HG03039 (cell line): ENCODE measurements at regions not wholly inside any gene's neighbourhood (a gene's known extent, or its start where the extent isn't known, plus 50 kb on each side); places are given as distances from the start of the nearest gene placed in this dataset.
A peak's percentile ranks its signal among the peaks of the same experiment; 100 is the strongest.
"Not testable (repeated sequence)": the region's sequence is repeated elsewhere in the genome, so short reads cannot be mapped to it uniquely, and the experiment has no call there.

ENCODE experiments used
- ATAC-seq: cut with Tn5 transposase; IDR thresholded peaks from one replicate; pipeline ENCODE4 v1.9.1; 2021; ENCODE audit warnings: mild to moderate bottlenecking, moderate library complexity; ENCODE audit not compliant: unreplicated experiment

DNA sequence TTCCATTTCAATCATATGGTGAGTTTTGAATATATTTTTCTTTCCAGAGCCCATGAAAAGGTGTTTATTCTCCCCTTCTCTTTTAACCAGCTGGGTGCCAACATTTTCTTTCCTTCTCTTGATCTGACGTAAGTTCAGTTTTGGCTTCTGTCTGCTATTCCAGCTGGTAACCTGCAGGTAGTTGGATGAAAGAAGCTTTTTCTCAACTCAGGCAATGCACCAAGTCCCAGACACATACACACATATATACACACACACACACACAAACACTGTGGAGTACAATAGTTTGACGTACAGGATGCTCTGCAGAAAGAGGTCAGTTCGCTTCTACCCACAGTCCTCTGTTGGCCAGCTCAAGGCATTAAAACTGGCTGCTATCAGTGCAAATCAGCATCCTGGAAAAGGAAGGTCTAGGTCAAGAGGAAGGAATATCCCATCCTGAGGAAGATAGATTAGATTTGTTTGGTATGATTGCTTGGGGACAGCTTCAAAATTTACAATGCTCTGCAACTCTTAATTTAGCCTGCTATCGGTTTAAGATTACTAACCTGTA is 214.3 kb upstream of the SEMA6A start:
- ATAC-seq = no peak

DNA sequence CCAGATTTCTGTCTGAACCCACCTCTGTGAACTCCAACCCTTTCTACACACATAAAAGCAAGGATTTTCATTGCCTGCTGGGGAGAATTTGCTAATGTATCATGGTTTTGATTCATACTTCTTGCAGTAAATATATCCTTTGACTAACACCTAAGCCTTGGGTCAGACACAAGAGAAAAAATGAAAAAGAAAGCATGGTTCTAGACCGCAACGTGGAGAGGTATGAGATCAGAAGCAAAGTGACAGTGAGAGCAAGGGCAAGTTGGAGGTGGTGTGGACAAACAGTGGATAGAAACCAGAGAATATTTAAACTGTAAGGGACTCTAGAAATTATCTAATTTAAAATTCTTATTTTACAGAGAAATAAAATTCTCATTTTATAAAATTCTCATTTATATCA is 212.9 kb upstream of the SEMA6A start:
- ATAC-seq = no peak

DNA sequence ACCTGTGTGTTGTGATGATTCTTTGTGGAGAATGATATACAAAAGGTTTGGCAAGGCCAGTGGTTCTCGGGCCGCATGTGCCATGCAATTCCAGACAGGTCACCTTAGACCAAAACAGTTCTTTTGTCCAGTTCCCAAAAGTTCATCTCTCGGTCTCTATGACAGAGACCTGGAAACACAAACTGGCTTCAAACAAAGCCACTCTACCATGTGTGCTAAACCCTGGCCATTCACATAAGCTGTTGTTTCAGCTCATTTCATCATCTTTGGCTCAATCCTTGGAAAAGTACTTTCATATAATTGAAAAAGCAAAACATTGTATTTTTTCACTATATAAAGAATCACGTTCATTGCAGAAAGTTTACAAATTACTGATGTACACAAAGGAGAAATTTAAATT is 210.5 kb upstream of the SEMA6A start:
- no peak for ATAC-seq

DNA sequence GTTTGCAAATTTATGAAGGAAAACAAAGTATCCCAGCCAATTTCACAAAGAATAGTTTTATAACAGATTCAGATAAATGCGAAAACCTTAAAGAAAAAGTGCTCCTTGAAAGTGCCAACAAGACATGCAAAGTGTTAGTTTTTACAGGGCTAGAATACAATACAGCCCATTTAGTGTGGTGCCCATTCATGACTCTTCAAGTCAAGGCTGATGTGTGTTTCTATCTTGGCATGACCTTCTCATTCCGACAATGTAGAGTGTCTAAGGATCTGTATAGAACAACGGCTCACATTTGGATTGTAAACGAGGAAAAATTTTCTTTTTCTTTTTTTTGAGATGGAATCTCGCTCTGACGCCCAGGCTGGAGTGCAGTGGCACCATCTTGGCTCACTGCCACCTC is 205.2 kb upstream of the SEMA6A start:
- ATAC-seq = no peak

DNA sequence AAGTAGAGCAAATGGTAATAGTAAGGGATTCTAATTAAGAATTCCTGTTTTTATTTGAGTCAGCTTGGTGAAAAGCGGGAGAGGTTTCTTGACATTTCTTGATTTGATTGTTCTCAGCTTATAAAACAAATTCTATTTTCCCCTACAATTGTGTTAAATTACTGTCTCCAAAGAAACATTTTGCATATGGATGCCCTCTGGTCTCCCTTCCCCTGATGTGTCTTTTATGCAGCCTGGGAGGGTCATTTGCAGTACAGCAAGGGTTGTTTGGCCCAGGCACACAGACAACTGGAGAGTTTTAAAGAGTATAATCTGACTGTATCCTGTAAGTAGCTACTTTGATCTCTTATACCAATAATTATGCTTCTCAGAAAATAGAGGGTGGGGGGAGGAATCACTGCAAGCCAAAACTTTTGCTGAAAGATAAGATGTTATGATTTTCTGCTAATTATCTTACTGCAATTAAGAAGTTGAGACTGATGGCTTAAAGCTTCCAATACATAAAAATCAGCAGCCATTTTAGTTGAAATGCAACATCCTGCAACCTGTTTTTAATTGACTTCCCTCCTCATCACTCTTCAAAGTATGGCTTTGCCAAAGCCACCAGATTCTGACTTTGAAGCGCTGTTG is 204.1 kb upstream of the SEMA6A start:
- ATAC-seq = no peak

DNA sequence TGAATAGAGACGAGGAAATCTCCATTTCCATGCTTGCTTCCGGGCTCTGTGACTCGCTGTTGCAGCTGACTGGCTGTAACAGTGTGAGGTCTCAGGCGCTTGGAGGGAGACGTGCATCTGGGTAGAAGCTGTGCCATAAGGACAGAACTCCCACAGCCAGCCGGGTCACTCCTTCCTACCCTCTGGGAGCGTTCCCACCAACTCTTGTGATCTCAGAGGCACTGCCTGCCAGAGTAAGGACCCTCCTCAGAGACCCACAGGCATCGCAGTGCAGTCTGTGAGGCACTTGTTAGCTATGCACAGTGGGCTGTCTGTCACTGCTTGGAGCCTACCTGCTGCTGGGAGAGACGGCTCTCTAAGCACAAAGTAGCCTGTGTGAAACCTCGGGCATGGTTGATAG is 203.4 kb upstream of the SEMA6A start:
- ATAC-seq = no peak

DNA sequence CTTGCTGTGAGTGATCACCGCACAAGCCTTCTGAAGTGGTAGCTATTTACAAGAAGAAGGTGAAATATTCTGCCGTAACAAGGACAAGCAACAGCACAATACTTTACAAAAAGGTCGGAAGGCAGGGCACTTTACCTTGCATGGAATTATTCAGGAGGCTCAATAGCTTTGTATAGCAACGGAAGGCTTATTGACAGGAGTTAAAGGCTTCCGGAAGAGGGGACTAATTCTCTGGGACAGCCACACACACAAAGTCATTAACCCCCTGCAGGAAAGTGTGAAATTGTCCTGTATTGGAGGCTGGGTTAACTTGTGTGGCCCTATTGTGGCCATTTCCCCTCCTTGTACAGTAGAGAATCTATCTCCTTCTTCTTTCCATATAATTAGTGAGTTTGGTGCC is 199.3 kb upstream of the SEMA6A start:
- no peak for ATAC-seq

DNA sequence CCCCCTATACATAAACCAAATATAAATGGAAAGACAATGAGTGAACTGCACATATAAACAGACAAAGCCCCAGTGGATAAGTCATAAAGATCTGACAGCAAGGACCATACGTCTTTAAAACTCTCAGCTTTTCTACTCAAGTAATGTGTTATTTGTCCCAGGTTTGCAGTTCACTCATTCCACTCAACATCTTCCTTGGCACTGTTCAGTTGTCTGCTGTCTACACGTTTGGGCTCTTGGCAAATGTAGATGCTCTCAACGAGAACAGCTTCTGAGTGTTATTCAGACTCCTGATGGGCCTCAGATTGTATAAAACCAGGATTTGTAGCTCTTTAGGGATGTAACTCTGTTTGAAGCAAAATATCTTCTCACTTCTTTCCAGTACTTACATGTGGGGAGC is 198.2 kb upstream of the SEMA6A start:
- no peak for ATAC-seq

DNA sequence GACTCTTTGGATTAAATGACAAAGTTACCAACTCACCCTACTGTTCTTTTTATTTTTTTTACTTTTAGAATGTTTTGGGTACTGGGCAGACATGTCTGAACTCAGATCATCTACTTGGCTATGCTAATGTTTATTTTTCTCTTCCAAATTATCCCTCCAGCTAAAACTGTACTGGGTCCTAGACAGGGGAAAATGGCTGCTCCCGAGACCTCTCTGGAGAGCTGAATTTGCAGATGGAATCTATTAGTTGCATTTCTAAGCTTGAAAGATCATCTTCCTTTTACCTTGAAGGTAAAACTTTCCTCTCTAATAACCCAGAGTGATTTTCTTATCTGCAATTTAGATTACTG is 197.5 kb upstream of the SEMA6A start:
- ATAC-seq = no peak

DNA sequence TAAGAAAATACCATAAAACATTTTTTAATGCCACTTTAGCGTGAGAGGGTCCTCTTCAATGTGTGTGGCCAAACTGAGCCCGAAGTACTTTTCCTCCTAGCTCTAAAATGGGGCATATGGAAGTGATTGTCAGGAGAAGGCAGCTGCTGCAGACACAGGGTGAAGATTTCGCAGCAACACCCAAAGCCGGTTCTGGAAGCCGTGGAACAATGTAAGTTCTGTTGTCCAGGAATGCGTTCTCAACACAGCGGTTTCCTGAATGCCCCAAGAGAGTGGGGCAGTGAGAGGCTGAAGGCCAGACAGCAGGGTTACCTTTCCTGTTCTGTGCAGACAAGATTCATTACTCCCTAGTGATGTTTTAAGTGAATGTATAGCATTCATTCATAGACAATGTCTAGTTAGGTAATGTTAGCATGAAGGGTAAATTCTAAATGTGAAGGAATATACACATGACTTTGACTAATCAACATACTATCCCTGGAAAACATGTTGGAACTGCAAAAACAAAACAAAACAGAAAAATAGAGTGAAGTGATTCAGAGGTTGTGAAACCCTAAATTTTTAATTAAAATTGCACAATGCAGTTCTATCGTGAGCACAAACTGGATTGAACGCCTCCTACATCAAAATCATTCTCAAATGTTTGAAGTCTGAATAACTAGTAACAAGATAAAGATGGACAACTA is 197.0 kb upstream of the SEMA6A start:
- ATAC-seq = no peak

DNA sequence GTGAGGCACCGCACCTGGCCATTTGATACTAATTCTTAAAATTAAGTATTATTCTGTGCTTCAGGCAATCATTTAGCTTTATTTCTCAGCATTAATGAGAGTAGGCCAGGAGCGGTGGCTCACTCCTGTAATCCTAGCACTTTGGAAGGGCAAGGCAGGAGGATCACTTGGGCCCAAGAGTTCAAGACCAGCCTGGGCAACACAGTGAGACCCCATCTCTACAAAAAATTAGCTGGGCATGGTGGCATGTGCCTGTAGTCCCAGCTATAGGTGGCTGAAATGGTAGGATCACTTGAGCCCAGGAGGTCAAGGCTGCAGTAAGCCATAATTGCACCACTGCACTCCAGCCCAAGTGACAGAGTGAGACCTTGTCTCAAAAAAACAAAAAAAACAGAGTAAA is 195.3 kb upstream of the SEMA6A start:
- ATAC-seq = not testable (repeated sequence)

DNA sequence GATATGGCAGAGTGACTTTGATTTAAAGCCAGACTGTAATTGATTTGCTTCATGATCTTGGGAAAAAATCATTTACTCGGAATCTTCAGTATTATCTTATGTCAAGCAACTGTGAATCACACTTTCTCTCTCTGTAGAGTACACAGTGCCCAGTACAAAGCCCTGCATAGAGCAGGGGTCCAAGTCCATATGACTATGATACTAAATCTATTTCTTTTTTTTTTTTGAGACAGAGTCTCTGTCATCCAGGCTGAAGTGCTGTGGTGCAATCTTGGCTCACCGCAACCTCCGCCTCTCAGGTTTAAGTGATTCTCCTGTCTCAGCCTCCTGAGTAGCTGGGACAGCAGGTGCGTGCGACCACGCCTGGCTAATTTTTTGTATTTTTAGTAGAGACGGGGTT is 194.8 kb upstream of the SEMA6A start:
- ATAC-seq = no peak

DNA sequence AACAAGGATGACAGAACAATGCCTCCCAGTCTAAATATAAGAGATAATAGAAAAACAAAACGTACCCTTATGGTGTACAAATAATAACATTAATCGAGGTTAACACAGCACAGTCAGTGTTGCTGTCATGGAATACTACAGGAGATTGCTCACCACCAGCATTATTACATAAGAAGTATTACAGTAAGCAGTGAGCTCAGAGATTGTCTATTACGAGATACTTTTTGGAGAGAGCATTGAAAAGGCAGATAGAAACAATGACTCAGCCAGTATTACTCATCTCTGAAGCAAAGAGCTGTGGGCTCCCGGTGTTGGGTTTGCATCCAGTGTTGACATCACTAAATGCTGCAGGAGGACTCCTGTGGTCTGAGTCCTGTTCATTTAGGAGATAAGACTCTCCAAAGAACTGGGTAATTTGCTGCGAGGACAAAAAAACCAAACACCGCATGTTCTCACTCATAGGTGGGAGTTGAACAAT is 191.9 kb upstream of the SEMA6A start:
- peak; percentile 54 for ATAC-seq

DNA sequence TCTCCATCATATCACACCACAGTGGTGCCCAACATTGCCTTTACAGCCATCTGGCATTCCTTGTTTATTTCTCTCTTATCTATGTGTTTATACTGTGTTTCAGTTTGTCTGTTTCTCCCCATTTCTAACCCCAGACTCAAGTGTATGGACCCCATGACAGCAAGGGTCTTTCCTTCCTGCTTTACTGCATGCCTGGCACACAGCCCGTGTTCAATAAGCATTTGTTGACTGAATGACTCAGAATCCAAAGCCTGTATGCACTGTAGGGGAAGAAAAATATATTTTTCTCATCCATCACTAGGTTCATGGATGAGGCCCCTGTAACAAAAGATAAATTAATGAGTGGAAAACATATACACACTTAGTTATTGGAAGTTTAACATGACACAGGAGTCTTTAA is 190.8 kb upstream of the SEMA6A start:
- ATAC-seq = no peak

DNA sequence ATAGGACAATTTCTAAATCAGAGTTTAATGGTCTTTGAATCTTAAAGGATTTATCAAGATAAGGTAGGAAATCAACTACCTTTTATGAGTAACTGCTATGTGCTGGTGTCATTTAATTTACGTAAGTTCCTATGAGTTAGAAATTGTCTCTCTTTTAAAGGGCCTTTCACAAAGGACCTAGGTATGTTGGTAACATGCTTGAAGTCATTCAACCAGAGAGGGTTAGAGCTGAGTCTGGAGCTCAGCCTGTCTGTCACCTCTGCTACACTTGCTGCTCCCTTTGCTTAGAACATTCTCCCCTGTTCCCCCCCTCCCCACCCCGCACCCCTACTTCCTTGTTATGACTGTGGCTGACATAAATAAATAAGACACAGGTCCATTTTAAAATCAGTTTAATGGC is 190.3 kb upstream of the SEMA6A start:
- ATAC-seq = no peak

DNA sequence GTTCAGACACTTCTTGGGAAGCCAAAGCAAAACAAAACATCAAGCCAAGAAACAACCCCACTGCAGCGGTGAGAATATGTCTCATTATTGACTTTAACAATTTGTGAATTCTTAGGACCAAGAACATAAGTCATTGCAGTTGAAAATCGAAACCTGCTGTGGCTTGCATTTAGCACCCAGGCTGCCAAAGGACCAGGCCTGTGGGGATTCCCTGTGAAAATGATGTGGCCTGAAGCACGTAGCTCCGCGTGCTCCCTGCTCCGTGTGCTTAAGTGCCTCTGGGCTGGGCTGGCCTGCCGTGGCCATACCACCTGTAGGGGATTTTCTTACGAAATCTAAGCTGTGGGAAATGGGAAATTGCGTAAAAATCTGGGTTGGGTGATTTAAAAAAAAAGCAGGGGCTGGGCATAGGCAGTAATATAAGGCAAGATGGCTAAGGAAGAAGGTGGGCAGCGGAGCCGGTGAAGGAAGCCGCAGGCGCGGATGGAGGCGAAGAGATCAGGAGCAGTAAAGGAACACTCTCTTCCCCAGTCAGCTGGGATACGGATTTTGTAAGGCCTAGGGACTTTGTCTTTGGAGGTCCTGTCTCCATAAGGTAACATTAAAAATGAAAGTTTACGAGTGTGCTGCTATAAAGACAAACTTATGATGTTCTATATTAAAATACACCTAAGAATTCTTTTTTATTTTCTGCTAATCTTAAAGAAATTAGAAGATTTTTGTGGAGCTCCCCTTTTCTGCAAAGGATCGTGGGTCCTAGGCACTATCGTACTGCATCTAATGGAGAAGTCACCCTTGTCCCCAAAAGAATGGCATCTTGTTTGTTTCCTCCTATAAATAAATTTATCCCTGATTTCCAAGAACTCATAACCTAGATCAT is 189.6 kb upstream of the SEMA6A start:
- ATAC-seq = peak; percentile 77

DNA sequence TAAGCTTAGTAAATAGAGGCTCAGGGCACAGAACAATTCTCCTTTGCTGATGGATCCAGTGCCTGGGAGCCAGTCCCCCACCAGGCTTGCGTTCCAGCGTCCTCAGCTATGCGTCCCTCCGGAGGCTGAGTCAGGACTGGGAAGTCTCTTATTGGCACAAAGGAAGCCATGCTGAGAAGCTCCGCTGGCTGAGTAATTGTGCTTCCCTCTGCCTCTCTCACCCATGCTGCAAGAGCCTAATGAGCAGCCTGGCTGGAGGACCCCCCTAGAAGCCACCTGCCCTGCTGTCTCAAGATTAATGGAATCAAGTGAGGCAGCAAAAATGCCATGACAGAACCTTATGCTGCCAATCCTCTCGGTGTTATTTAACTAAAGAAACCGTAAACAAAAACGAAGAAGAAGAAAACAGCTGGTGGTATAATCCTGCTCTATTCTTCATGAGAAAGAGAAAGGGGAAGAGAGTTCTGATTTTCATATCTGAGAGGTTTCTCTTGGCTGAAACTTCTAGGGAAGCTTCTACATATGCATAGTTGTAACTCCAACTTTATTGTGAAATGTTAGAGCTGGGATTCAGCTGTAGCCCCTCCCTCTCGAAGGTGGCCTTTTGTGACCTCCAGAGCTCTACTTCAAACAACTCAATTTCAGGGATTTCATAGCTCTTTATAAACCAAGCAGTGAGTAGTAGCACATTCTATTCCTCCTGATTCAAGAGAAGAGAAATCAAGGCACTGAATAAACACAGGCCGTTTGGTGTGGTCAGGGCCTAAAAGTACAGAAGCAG is 185.4 kb upstream of the SEMA6A start:
- ATAC-seq = no peak

DNA sequence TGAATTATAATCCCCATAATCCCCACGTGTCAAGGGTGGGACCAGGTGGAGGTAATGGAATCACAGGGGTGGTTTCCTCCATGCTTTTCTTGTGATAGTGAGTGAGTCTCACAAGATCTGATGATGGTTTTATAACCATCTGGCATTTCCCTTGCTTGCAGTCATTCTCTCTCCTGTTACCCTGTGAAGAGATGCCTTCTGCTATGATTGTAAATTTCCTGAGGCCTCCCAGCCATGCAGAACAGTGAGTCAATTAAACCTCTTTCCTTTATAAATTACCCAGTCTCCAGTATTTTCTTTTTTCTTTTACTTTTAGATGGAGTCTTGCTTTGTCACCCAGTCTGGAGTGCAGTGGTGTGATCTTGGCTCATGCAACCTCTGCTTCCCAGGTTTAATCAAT is 182.7 kb upstream of the SEMA6A start:
- ATAC-seq = no peak

DNA sequence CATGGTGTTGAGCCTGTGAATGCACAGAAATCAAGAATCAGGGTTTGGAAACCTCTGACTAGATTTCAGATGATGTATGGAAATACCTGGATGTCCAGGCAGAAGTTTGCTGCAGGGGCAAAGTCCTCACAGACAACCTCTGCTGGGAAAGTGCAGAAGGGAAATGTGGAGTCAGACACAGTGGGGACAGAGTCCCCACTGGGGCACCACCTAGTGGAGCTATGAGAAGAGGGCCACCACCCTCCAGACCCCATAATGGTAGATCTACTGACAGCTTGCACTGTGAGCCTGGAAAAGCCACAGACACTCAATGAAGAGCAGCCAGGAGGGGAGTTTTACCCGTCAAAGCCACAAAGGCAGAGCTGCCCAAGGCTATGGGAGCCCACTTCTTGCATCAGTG is 181.9 kb upstream of the SEMA6A start:
- no peak for ATAC-seq

DNA sequence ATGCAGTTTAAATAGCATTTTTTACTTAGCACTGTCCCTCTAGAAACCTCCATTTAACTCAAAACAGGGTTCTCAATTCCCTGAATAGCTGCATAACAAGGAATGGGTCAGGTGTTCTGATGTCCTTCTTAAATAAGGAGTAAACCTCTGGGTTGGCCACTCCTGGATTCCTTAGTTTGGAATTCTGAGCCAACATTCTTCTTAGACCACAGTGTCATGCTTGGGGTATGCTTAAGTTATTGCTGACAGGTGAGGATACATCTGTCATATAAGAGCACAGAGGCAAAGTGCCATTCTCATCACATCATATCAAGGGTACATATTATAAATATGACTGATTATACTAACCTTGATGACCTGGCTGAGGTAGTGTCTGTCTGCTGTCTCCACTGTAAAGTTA is 179.9 kb upstream of the SEMA6A start:
- no peak for ATAC-seq

DNA sequence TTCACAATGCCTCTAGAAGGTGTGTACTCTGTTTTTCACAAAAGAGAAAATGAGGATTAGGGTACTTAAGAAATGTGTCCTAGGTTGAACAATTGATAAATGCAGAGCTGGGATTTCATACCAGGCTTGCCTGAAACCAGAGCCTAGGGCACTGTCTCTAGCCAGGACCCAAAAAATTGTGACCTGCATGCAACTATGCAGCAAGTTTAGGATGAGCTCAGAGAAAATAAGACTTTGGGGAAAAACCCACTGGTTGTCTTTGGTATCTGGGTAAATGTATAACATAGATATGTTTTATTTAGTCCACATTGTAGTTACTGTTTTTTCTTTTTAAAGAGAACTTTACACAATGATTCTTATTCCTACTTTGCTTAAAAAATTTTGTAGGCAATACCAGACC is 177.1 kb upstream of the SEMA6A start:
- no peak for ATAC-seq
